T-helper 2 cell (primary cell): ENCODE measurements at regions not wholly inside any gene's neighbourhood (a gene's known extent, or its start where the extent isn't known, plus 50 kb on each side); places are given as distances from the start of the nearest gene placed in this dataset.
A peak's percentile ranks its signal among the peaks of the same experiment; 100 is the strongest.

ENCODE experiments used
- DNase-seq, 5 experiments: peaks; one replicate each; pipeline versions ENCODE4 v3.0.0 to v3.0.0-alpha.2; 2012 to 2022

GRCh38 chr6:158249340-158249836 lies 62.9 kb upstream of the TULP4 start:
- DNase-seq: no peak

GRCh38 chr6:158251565-158251964 lies 60.7 kb upstream of the TULP4 start:
- no peak for DNase-seq

DNA sequence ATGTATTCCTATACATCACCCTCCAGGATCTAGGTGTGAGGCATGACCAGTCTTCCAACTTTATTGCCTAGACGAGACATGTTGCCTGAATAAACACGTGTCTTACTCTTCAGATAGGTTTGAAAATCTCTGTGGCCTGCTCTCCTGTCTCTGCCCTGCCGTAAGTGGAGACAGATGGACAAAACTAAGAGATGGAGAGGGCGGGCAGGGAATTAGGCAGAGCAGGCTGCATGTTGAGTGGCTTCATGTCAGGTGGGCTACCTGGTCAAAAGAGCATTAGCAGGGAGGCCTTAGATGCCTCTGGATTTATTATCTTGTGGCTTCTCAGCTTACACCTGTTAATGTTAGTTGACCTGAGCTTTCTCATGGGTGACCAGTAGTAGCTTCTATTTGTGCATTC lies 59.0 kb upstream of the TULP4 start:
- no peak for DNase-seq

- no peak for DNase-seq
Observed at GRCh38 chr6:158255275-158255988, 56.8 kb upstream of the TULP4 start.

DNA sequence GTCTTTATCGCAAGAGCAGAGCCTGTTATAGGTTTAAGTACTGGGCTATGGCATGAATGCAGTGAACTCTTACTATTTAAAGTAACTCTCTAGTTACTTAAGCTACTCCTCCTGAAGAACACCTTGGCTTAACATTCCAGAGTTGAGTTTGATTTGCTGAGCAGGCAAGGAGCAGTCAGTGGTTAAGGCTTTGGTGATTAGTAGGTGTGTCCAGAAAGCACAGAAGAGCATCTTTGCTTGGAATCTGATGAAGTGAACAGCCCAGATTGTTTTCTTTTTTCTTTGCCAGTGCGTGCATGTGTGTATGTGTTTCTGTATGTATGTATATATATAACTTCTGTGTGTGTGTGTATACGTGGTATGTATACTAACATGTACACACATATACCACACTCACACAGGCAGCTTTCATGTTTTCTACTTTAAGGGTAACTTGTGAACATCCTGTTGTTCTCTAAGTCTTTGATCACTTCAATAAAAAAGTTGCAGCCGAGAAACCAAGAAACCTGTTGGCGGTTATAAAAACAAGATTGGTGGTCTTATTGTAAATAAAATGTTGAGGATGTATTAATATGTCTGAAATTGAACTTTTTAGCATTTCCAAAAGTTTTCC lies 56.2 kb upstream of the TULP4 start:
- DNase-seq: peak in 1 of 5 experiments; percentile 54

GRCh38 chr6:158256746-158257424 lies 55.4 kb upstream of the TULP4 start:
- DNase-seq: no peak

DNA sequence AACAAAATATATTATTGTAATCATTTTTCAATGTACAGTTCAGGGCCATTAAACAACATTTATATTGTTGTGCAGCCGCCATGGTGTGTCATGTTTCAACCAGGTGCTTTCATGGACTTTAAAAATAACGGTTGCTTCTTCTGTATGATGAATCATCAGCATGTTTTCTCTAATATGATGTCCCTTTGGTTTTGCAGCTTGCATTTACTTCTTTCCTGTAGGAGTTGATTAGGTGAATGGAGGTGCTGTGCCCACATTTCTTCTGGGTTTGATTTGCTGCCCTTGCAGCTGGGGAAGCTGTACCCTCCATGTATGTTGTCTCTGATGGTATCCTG lies 54.9 kb upstream of the TULP4 start:
- DNase-seq: no peak

GRCh38 chr6:158257781-158258180 lies 54.5 kb upstream of the TULP4 start:
- no peak for DNase-seq

- no peak for DNase-seq
Observed at GRCh38 chr6:158259136-158259535, 53.1 kb upstream of the TULP4 start.

DNA sequence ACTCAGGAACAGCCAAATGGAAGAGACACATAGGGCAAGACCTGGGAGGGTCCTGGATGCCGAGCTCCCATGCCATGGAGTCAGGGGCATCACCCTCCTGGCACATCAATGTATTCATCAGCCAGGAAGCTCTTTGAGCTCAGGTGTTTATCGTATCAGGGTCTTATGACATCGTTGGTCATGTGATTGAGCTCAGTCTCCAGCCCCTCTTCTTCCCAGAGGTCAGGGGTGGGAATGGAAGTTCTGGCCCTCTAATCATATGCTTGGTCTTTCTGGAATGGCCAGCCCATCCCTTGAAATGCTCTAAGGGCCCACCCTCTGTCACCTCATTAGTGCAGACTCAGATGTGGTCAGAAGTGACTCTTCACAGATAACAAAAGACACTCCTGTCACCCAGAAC lies 52.4 kb upstream of the TULP4 start:
- no peak for DNase-seq

GRCh38 chr6:158262082-158262481 lies 50.2 kb upstream of the TULP4 start:
- DNase-seq: no peak
